Heart left ventricle (tissue), 13 donors: ENCODE measurements at regions not wholly inside any gene's neighbourhood (a gene's known extent, or its start where the extent isn't known, plus 50 kb on each side); places are given as distances from the start of the nearest gene placed in this dataset.

ENCODE experiments used
- CTCF ChIP-seq, 12 donors: fragments of 200-600 bp; sonication (generic) in 4 of 12; IDR thresholded peaks; one replicate each; pipeline versions ENCODE4 v1.5.0 to v1.8.0; 2018 to 2022; ENCODE audit warnings: antibody characterized with exemption in 12 of 12, mild to moderate bottlenecking in 5 of 12
- POLR2A ChIP-seq, 2 donors: fragments of 450-650 bp; IDR thresholded peaks; one replicate each; pipeline ENCODE4 v1.6.1; 2017; ENCODE audit warnings: antibody characterized with exemption in 2 of 2, mild to moderate bottlenecking in 2 of 2, moderate library complexity in 2 of 2
- donor health status: ischemic (EF 13 %, LVEDD 7.1; RV severe dilation, severe dysfunction).
- donor health status: DM: no; HTN: yes; CAD: no.
- donor health status: DM: no; HTN: no; CAD: no.
- donor health status: ischemic (EF 25% LVEDD 6.9; RV normal size, moderate dysfunction).
- donor health status: ischemic (EF 25% LVEDD 5.7; RV mildly dilated, moderate dysfunction).
- donor health status: ischemic (EF 35%, LVEDD 5.7; RV mildly dilated, moderate dysfunction).
- donor health status: nonischemic (EF 11% LVEDD 7.7; RV severe dilation, severe dysfunction).
- donor health status: DM: yes; HTN: yes; CAD: no.
- donor health status: PGD.
- donor health status: ischemic (EF 29% LVEDD 5.4; RV normal size, mild dysfunction).
- donor health status: nonischemic (EF 23%, LVEDD 6.1; RV moderate dilation, normal function).

GRCh38 chr21:25080141-25080540, 527.1 kb downstream of the MRPL39 start:
- TF ChIP-seq CTCF (IDR thresholded peaks at IDR 0.05) (no peak), POLR2A (IDR thresholded peaks at IDR 0.05) (no peak)
